SK-N-SH treated with all-trans-retinoic acid at 6 μM for 48 hours (cell line): ENCODE measurements at regions not wholly inside any gene's neighbourhood (a gene's known extent, or its start where the extent isn't known, plus 50 kb on each side); places are given as distances from the start of the nearest gene placed in this dataset.

Source experiments
- ATAC-seq: fragments of 200-7000 bp; cut with Tn5 transposase; 3 replicates; pipeline ENCODE4 v1.9.1; 2020; ENCODE audit warnings: mild to moderate bottlenecking, moderate library complexity
- ARNTL ChIP-seq: fragments of 450-650 bp; formaldehyde crosslinking; IDR thresholded peaks from 2 replicates; pipeline ENCODE4 v1.5.0; 2020; ENCODE audit warnings: low read depth, mild to moderate bottlenecking, moderate library complexity, borderline replicate concordance
- BACH2 ChIP-seq: fragments of 250-450 bp; sonication (Bioruptor Pico); IDR thresholded peaks from 2 replicates; pipeline ENCODE4 v1.9.0; 2021; ENCODE audit warnings: mild to moderate bottlenecking, borderline replicate concordance
- CREB5 ChIP-seq: fragments of 250-450 bp; sonication (Bioruptor Pico); IDR thresholded peaks from 2 replicates; pipeline ENCODE4 v1.5.1; 2020; ENCODE audit warnings: low read depth, mild to moderate bottlenecking, moderate library complexity
- CSDC2 ChIP-seq: fragments of 250-450 bp; sonication (Bioruptor Pico); IDR thresholded peaks from 2 replicates; pipeline ENCODE4 v1.5.0; 2020; ENCODE audit warnings: mild to moderate bottlenecking, moderate library complexity
- ESRRG ChIP-seq: fragments of 250-450 bp; sonication (Bioruptor Pico); IDR thresholded peaks from 2 replicates; pipeline ENCODE4 v1.6.1; 2021; ENCODE audit warnings: mild to moderate bottlenecking
- GLIS3 ChIP-seq: fragments of 250-450 bp; sonication (Bioruptor Pico); IDR thresholded peaks from 2 replicates; pipeline ENCODE4 v1.5.0; 2020; ENCODE audit warnings: mild to moderate bottlenecking, moderate library complexity
- ISL1 ChIP-seq: fragments of 250-450 bp; sonication (Bioruptor Pico); IDR thresholded peaks from 2 replicates; pipeline ENCODE4 v2.1.2; 2022; ENCODE audit warnings: mild to moderate bottlenecking, moderate library complexity
- PATZ1 ChIP-seq: fragments of 250-450 bp; sonication (Bioruptor Pico); IDR thresholded peaks from 2 replicates; pipeline ENCODE4 v1.8.0; 2020; ENCODE audit warnings: mild to moderate bottlenecking, moderate library complexity, borderline replicate concordance
- POU6F1 ChIP-seq: fragments of 250-450 bp; sonication (Bioruptor Pico); IDR thresholded peaks from 2 replicates; pipeline ENCODE4 v1.8.0; 2021; ENCODE audit warnings: low read depth, mild to moderate bottlenecking, moderate library complexity, borderline replicate concordance
- PPARA ChIP-seq: fragments of 250-450 bp; sonication (Bioruptor Pico); IDR thresholded peaks from 2 replicates; pipeline ENCODE4 v1.5.0; 2020; ENCODE audit warnings: mild to moderate bottlenecking, borderline replicate concordance
- RARB ChIP-seq: fragments of 250-450 bp; sonication (Bioruptor Pico); IDR thresholded peaks from 2 replicates; pipeline ENCODE4 v1.8.0; 2021; ENCODE audit warnings: mild to moderate bottlenecking, moderate library complexity
- SNAI2 ChIP-seq: fragments of 250-450 bp; sonication (Bioruptor Pico); IDR thresholded peaks from 2 replicates; pipeline ENCODE4 v1.5.0; 2020; ENCODE audit warnings: mild to moderate bottlenecking, moderate library complexity
- TCF4 ChIP-seq: fragments of 250-450 bp; sonication (Bioruptor Pico); IDR thresholded peaks from 2 replicates; pipeline ENCODE4 v1.8.0; 2021; ENCODE audit warnings: mild to moderate bottlenecking, moderate library complexity, borderline replicate concordance
- TOX ChIP-seq: fragments of 250-450 bp; sonication (Bioruptor Pico); IDR thresholded peaks from 2 replicates; pipeline ENCODE4 v1.8.0; 2021; ENCODE audit warnings: mild to moderate bottlenecking, moderate library complexity, borderline replicate concordance
- ZC3H10 ChIP-seq: fragments of 250-450 bp; sonication (Bioruptor Pico); IDR thresholded peaks from 2 replicates; pipeline ENCODE4 v1.5.1; 2021; ENCODE audit warnings: mild to moderate bottlenecking, moderate library complexity
- ZFP3 ChIP-seq: fragments of 250-450 bp; sonication (Bioruptor Pico); IDR thresholded peaks from 2 replicates; pipeline ENCODE4 v1.5.0; 2020; ENCODE audit warnings: mild to moderate bottlenecking, moderate library complexity
- ZNF565 ChIP-seq: fragments of 450-650 bp; formaldehyde crosslinking; conservative IDR thresholded peaks from 2 replicates; pipeline ENCODE4 v1.5.0; 2020; ENCODE audit warnings: low read depth, mild to moderate bottlenecking, moderate library complexity
- ZNF70 ChIP-seq: fragments of 450-650 bp; formaldehyde crosslinking; IDR thresholded peaks from 2 replicates; pipeline ENCODE4 v1.5.0; 2020; ENCODE audit warnings: mild to moderate bottlenecking, moderate library complexity
- ZNF8 ChIP-seq: fragments of 450-650 bp; formaldehyde crosslinking; IDR thresholded peaks from 2 replicates; pipeline ENCODE4 v1.5.0; 2020; ENCODE audit warnings: mild to moderate bottlenecking, moderate library complexity

GRCh38 chr5:6185574-6185973 lies 192.8 kb downstream of the MED10 start:
- TF ChIP-seq TOX (CRISPR knock-in tag) (no peak), ZNF565 (CRISPR knock-in tag) (no peak), TCF4 (CRISPR knock-in tag) (no peak), GLIS3 (CRISPR knock-in tag) (no peak), ZC3H10 (no peak), SNAI2 (CRISPR knock-in tag) (no peak), ISL1 (CRISPR knock-in tag) (no peak), ESRRG (CRISPR knock-in tag) (no peak), POU6F1 (CRISPR knock-in tag) (no peak), ARNTL (CRISPR knock-in tag) (no peak), PATZ1 (CRISPR knock-in tag) (no peak), ZNF8 (CRISPR knock-in tag) (no peak), RARB (CRISPR knock-in tag) (no peak), ZNF70 (CRISPR knock-in tag) (no peak)
- TF ChIP-seq, all 23 proteins: peak for 0
- ATAC-seq, result no peak

- TF ChIP-seq POU6F1 (CRISPR knock-in tag) (no peak), PPARA (CRISPR knock-in tag) (no peak), ZNF565 (CRISPR knock-in tag) (no peak), RARB (CRISPR knock-in tag) (no peak), ARNTL (CRISPR knock-in tag) (no peak), PATZ1 (CRISPR knock-in tag) (no peak), CSDC2 (CRISPR knock-in tag) (no peak), SNAI2 (CRISPR knock-in tag) (no peak), BACH2 (CRISPR knock-in tag) (no peak)
- no peak for ATAC-seq
Observed at GRCh38 chr5:6184481-6184880, 193.9 kb downstream of the MED10 start.

- no peak for ATAC-seq
- TF ChIP-seq ARNTL (CRISPR knock-in tag), result no peak
- TF ChIP-seq TCF4 (CRISPR knock-in tag), result no peak
- TF ChIP-seq POU6F1 (CRISPR knock-in tag), result no peak
- no peak for TF ChIP-seq ZFP3 (CRISPR knock-in tag)
- no peak for TF ChIP-seq ZNF70 (CRISPR knock-in tag)
- TF ChIP-seq ZNF8 (CRISPR knock-in tag), result no peak
- TF ChIP-seq CREB5 (CRISPR knock-in tag), result no peak
- TF ChIP-seq BACH2 (CRISPR knock-in tag), result no peak
Observed at GRCh38 chr5:6183391-6184390, 194.7 kb downstream of the MED10 start.
